Urothelium cell line (cell line): ENCODE measurements at regions not wholly inside any gene's neighbourhood (a gene's known extent, or its start where the extent isn't known, plus 50 kb on each side); places are given as distances from the start of the nearest gene placed in this dataset.

Source experiments
- DNase-seq: peaks from one replicate; pipeline ENCODE4 v3.0.0; 2011; ENCODE audit warnings: low spot score, mixed read lengths
- FAIRE-seq: peaks from 2 replicates; lab custom pipeline; 2011; peaks lifted over from hg19 to GRCh38; lab: Jason Lieb, UNC

DNA sequence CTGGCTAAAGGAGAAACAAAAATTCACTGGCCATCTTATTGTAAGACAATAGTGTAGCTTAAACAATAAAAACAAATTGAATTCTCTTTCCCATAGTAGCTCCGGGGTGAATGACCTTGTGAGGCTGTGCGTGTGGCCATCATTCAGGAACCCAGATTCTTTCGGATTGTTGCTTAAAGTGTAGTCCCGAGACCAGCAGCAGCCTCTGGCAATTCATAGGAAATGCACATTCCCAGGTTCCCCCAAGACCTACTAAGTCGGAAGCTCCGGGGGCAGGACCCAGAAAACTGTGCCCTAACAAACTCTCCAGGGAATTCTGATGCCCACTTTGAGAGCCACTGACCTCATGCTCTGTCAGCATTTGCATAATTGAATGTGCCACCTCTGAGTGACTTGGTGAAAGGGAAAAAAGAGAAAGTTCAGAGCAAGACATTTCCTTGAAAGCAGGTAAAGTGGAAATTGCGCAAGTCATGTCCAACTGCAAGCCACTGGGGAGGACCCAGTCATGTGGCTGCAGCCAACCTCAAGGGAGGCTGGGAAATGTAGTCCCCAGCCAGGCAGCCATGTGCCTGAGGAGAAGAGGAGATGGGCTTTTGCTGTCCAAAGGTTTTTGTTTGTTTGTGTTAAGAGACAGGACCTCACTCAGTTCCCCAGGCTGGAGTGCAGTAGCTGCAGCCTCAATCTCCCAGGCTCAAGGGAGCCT lies 50.7 kb upstream of the PNMA8B start:
- peak; percentile 46 for DNase-seq
- FAIRE-seq: no peak

DNA sequence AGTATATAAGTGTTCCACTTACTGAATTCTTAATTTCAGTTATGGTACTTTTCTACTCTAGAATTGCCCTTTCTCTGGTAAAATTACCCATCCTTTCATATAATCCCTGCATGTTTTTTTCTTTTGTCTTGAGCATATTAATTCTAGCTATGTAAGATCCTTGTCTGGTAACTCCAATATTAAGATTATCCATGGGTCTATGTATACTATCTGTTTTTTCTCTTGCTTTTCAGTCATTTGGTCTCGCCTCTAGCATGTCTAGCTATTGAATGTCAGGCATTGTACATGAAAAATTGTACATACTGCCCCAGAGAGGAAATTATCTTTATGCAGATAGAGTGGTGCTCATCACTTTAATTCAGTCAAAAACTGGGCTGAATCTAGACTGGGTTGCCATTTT lies 50.4 kb upstream of the CALM3 start:
- FAIRE-seq: no peak
- no peak for DNase-seq

DNA sequence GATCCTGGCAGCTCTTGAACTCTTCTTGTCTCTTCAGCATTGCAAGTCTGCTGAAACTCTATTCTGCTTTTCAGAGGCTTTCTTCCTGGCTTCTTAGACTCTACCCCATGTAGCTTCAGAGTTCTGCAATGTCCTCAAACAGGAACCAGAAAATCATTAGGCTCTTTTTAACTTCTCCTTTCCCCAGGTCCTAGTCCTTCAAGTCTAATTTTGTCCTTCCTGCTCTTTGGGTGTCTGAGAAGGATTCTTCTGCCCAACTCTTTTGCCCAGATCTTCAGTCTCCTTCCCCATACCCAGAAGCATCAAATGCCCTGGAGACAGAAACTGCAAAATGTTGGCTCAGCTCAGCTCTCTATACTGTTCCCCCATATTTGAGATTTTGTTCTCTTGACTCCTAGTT lies 50.0 kb upstream of the CALM3 start:
- DNase-seq: no peak
- FAIRE-seq: no peak
